ENCODE measurements at regions not wholly inside any gene's neighbourhood (a gene's known extent, or its start where the extent isn't known, plus 50 kb on each side); places are given as distances from the start of the nearest gene placed in this dataset.

GRCh38 chr22:22770280-22770871 is 117.2 kb upstream of the IGLL5 start:
- Mint-ChIP-seq H3K4me3 (ENCODE audit: unreplicated experiment) (no peak overlapping the region), H3K9me3 (ENCODE audit: unreplicated experiment) (no peaks in the 10 kb centered on the region), H3K27ac (ENCODE audit: unreplicated experiment) (no peak overlapping the region), H3K36me3 (ENCODE audit: insufficient read depth, unreplicated experiment) (no peaks in the 10 kb centered on the region), H3K27me3 (ENCODE audit: insufficient read depth, unreplicated experiment) (peaks cover 3% of the 10 kb centered on the region), H3K4me1 (ENCODE audit: low read depth, unreplicated experiment) (no peaks in the 10 kb centered on the region)
- peak; percentile 66 to 81 for DNase-seq
- ChIA-PET CTCF (interaction anchor here (0.6 to 3.0 kb wide), 25 partner anchors 8 to 556 kb away, joined by 3 to 40 read pairs (median 4); no protein-coding TSS in a partner anchor), POLR2A (no interaction called here)
- no peak overlapping the region for H3K4me3 ChIP-seq (ENCODE audit: low read depth, low read length)
- no peaks in the 10 kb centered on the region for H3K4me1 ChIP-seq
- H3K36me3 ChIP-seq (ENCODE audit: control insufficient read depth, insufficient read depth, low read length), result no peaks in the 10 kb centered on the region
- peak; percentile 88 to 95 for TF ChIP-seq CTCF (IDR thresholded peaks at IDR 0.05; ENCODE audit: insufficient read depth in 1 of 2, low read depth in 1 of 2, low read length in 1 of 2, severe bottlenecking in 1 of 2, unreplicated experiment in 1 of 2)
- no peaks in the 10 kb centered on the region for H3K27me3 ChIP-seq (replicated peaks; ENCODE audit: control insufficient read depth, insufficient read depth, low read length)
- no peaks in the 10 kb centered on the region for H3K9me3 ChIP-seq
- no TSS peak for BruUV-seq (replicated peaks)
- intact Hi-C loops (cut with micrococcal nuclease; ENCODE audit: unreplicated experiment), result loop anchor here (1.0 kb wide), 2 partner anchors 16 to 107 kb away; no protein-coding TSS in a partner anchor

GRCh38 chr22:22770881-22771280 is 116.7 kb upstream of the IGLL5 start:
- Histone ChIP-seq H3K9me3 (no peaks in the 10 kb centered on the region), H3K4me3 (ENCODE audit: low read depth, low read length) (no peak overlapping the region), H3K36me3 (ENCODE audit: control insufficient read depth, insufficient read depth, low read length) (no peaks in the 10 kb centered on the region), H3K27me3 (replicated peaks; ENCODE audit: control insufficient read depth, insufficient read depth, low read length) (no peaks in the 10 kb centered on the region), H3K4me1 (no peaks in the 10 kb centered on the region)
- no peak overlapping the region for H3K4me3 Mint-ChIP-seq (ENCODE audit: unreplicated experiment)
- intact Hi-C loops (cut with micrococcal nuclease; ENCODE audit: unreplicated experiment), result loop anchor here (1.0 kb wide), 2 partner anchors 15 to 106 kb away; no protein-coding TSS in a partner anchor
- TF ChIP-seq CTCF (IDR thresholded peaks at IDR 0.05; ENCODE audit: insufficient read depth in 1 of 2, low read depth in 1 of 2, low read length in 1 of 2, severe bottlenecking in 1 of 2, unreplicated experiment in 1 of 2), result no peak
- CTCF ChIA-PET, result interaction anchor here (0.6 to 3.0 kb wide), 24 partner anchors 9 to 556 kb away, joined by 3 to 40 read pairs (median 4); no protein-coding TSS in a partner anchor
- H3K27ac Mint-ChIP-seq (ENCODE audit: unreplicated experiment), result no peak overlapping the region
- BruUV-seq (replicated peaks), result no TSS peak
- no peaks in the 10 kb centered on the region for H3K9me3 Mint-ChIP-seq (ENCODE audit: unreplicated experiment)
- peaks cover 3% of the 10 kb centered on the region for H3K27me3 Mint-ChIP-seq (ENCODE audit: insufficient read depth, unreplicated experiment)
- no peaks in the 10 kb centered on the region for H3K4me1 Mint-ChIP-seq (ENCODE audit: low read depth, unreplicated experiment)
- POLR2A ChIA-PET, result no interaction called here
- DNase-seq, result no peak
- no peaks in the 10 kb centered on the region for H3K36me3 Mint-ChIP-seq (ENCODE audit: insufficient read depth, unreplicated experiment)

- POLR2A ChIA-PET, result no interaction called here
- TF ChIP-seq CTCF (IDR thresholded peaks at IDR 0.05; ENCODE audit: insufficient read depth in 1 of 2, low read depth in 1 of 2, low read length in 1 of 2, severe bottlenecking in 1 of 2, unreplicated experiment in 1 of 2), result no peak
- Histone ChIP-seq H3K4me1 (no peaks in the 10 kb centered on the region), H3K4me3 (ENCODE audit: low read depth, low read length) (no peak overlapping the region), H3K9me3 (no peaks in the 10 kb centered on the region), H3K36me3 (ENCODE audit: control insufficient read depth, insufficient read depth, low read length) (no peaks in the 10 kb centered on the region), H3K27me3 (replicated peaks; ENCODE audit: control insufficient read depth, insufficient read depth, low read length) (no peaks in the 10 kb centered on the region)
- no TSS peak for BruUV-seq (replicated peaks)
- Mint-ChIP-seq H3K36me3 (ENCODE audit: insufficient read depth, unreplicated experiment) (no peaks in the 10 kb centered on the region), H3K27me3 (ENCODE audit: insufficient read depth, unreplicated experiment) (peaks cover 3% of the 10 kb centered on the region), H3K4me1 (ENCODE audit: low read depth, unreplicated experiment) (no peaks in the 10 kb centered on the region), H3K4me3 (ENCODE audit: unreplicated experiment) (no peak overlapping the region), H3K9me3 (ENCODE audit: unreplicated experiment) (no peaks in the 10 kb centered on the region), H3K27ac (ENCODE audit: unreplicated experiment) (peak overlapping the region; percentile 45)
- intact Hi-C loops (cut with micrococcal nuclease; ENCODE audit: unreplicated experiment), result no loop called here
- CTCF ChIA-PET, result interaction anchor here (0.6 to 3.0 kb wide), 6 partner anchors 15 to 917 kb away, joined by 3 to 22 read pairs (median 4); no protein-coding TSS in a partner anchor
- DNase-seq, result no peak
Measured at GRCh38 chr22:22771696-22772377, 115.8 kb upstream of the IGLL5 start.

Data from Caco-2 (cell line).